ENCODE measurements at regions not wholly inside any gene's neighbourhood (a gene's known extent, or its start where the extent isn't known, plus 50 kb on each side); places are given as distances from the start of the nearest gene placed in this dataset.

- in situ Hi-C loops (cut with HindIII; ENCODE audit: low pct_ligation_motif_present, low sequenced_read_pairs): no loop called here
- Histone ChIP-seq H3K27me3 (replicated peaks) (no peaks in the 10 kb centered on the region), H3K27ac (no peak overlapping the region), H3K4me3 (ENCODE audit: low read depth, low read length) (no peak overlapping the region), H3K36me3 (replicated peaks) (no peaks in the 10 kb centered on the region)
- DNase-seq: no peak
- TF ChIP-seq CTCF (IDR thresholded peaks at IDR 0.05; ENCODE audit: low read depth, low read length, missing control alignments): no peak
Observed at GRCh38 chr6:145405006-145405551, 330.2 kb downstream of the EPM2A start.

- no peak for TF ChIP-seq CTCF (IDR thresholded peaks at IDR 0.05; ENCODE audit: low read depth, low read length, missing control alignments)
- no peak overlapping the region for H3K27ac ChIP-seq
- in situ Hi-C loops (cut with HindIII; ENCODE audit: low pct_ligation_motif_present, low sequenced_read_pairs): no loop called here
- H3K27me3 ChIP-seq (replicated peaks): no peaks in the 10 kb centered on the region
- H3K36me3 ChIP-seq (replicated peaks): no peaks in the 10 kb centered on the region
- no peak for DNase-seq
- no peak overlapping the region for H3K4me3 ChIP-seq (ENCODE audit: low read depth, low read length)
Observed at GRCh38 chr6:145406783-145407182, 328.5 kb downstream of the EPM2A start.

- in situ Hi-C loops (cut with HindIII; ENCODE audit: low pct_ligation_motif_present, low sequenced_read_pairs): no loop called here
- Histone ChIP-seq H3K27me3 (replicated peaks) (no peaks in the 10 kb centered on the region), H3K4me3 (ENCODE audit: low read depth, low read length) (no peak overlapping the region), H3K27ac (no peak overlapping the region), H3K36me3 (replicated peaks) (no peaks in the 10 kb centered on the region)
- TF ChIP-seq CTCF (IDR thresholded peaks at IDR 0.05; ENCODE audit: low read depth, low read length, missing control alignments): no peak
- no peak for DNase-seq
Observed at GRCh38 chr6:145415616-145416015, 319.7 kb downstream of the EPM2A start.

- no peak for DNase-seq
- in situ Hi-C loops (cut with HindIII; ENCODE audit: low pct_ligation_motif_present, low sequenced_read_pairs): no loop called here
- no peak for TF ChIP-seq CTCF (IDR thresholded peaks at IDR 0.05; ENCODE audit: low read depth, low read length, missing control alignments)
- Histone ChIP-seq H3K27me3 (replicated peaks) (no peaks in the 10 kb centered on the region), H3K4me3 (ENCODE audit: low read depth, low read length) (no peak overlapping the region), H3K36me3 (replicated peaks) (no peaks in the 10 kb centered on the region), H3K27ac (no peak overlapping the region)
Observed at GRCh38 chr6:145420599-145420998, 314.7 kb downstream of the EPM2A start.

GRCh38 chr6:145423936-145424335 lies 311.4 kb downstream of the EPM2A start:
- in situ Hi-C loops (cut with HindIII; ENCODE audit: low pct_ligation_motif_present, low sequenced_read_pairs): no loop called here
- DNase-seq: no peak
- Histone ChIP-seq H3K36me3 (replicated peaks) (no peaks in the 10 kb centered on the region), H3K27ac (no peak overlapping the region), H3K27me3 (replicated peaks) (no peaks in the 10 kb centered on the region), H3K4me3 (ENCODE audit: low read depth, low read length) (no peak overlapping the region)
- no peak for TF ChIP-seq CTCF (IDR thresholded peaks at IDR 0.05; ENCODE audit: low read depth, low read length, missing control alignments)

GRCh38 chr6:145427232-145427631 lies 308.1 kb downstream of the EPM2A start:
- Histone ChIP-seq H3K27me3 (replicated peaks) (no peaks in the 10 kb centered on the region), H3K4me3 (ENCODE audit: low read depth, low read length) (no peak overlapping the region), H3K36me3 (replicated peaks) (no peaks in the 10 kb centered on the region), H3K27ac (no peak overlapping the region)
- TF ChIP-seq CTCF (IDR thresholded peaks at IDR 0.05; ENCODE audit: low read depth, low read length, missing control alignments): no peak
- in situ Hi-C loops (cut with HindIII; ENCODE audit: low pct_ligation_motif_present, low sequenced_read_pairs): no loop called here
- no peak for DNase-seq

Data from brain microvascular endothelial cell (primary cell).